GM06990 (cell line): ENCODE measurements at regions not wholly inside any gene's neighbourhood (a gene's known extent, or its start where the extent isn't known, plus 50 kb on each side); places are given as distances from the start of the nearest gene placed in this dataset.

Experiments used
- DNase-seq: peaks from one replicate; pipeline ENCODE4 v3.0.0-alpha.2; 2011; ENCODE audit not compliant: insufficient read length; ENCODE audit errors: extremely low read depth
- H3K27me3 ChIP-seq: replicated peaks from 2 replicates; pipeline ENCODE4 v1.6.0; 2011; ENCODE audit warnings: low read length; ENCODE audit not compliant: control insufficient read depth, insufficient read depth
- H3K36me3 ChIP-seq: 2 replicates; pipeline ENCODE4 v1.5.1; 2011; ENCODE audit warnings: low read length; ENCODE audit not compliant: control insufficient read depth, insufficient read depth
- H3K4me3 ChIP-seq: replicated peaks from 2 replicates; pipeline ENCODE4 v1.5.1; 2011; ENCODE audit warnings: low read depth, mild to moderate bottlenecking, control low read depth, low read length
- CTCF ChIP-seq: IDR thresholded peaks from 2 replicates; pipeline ENCODE4 v1.5.1; 2011; ENCODE audit warnings: low read length, control low read depth, mild to moderate bottlenecking, inconsistent platforms; ENCODE audit not compliant: insufficient read depth, poor library complexity, severe bottlenecking

GRCh38 chr10:78124167-78124566, 90.5 kb downstream of the RPS24 start:
- no peaks in the 10 kb centered on the region for H3K27me3 ChIP-seq
- DNase-seq = no peak
- no peaks in the 10 kb centered on the region for H3K36me3 ChIP-seq
- no peak overlapping the region for H3K4me3 ChIP-seq
- no peak for TF ChIP-seq CTCF

- no peaks in the 10 kb centered on the region for H3K27me3 ChIP-seq
- H3K36me3 ChIP-seq = no peaks in the 10 kb centered on the region
- no peak for TF ChIP-seq CTCF
- no peak for DNase-seq
- no peak overlapping the region for H3K4me3 ChIP-seq
These were observed 95.5 kb downstream of the RPS24 start for GRCh38 chr10:78129211-78129610.

- TF ChIP-seq CTCF = no peak
- DNase-seq = no peak
- H3K27me3 ChIP-seq = no peaks in the 10 kb centered on the region
These were observed 97.5 kb downstream of the RPS24 start for GRCh38 chr10:78130966-78131710.

GRCh38 chr10:78134773-78135306, 101.2 kb downstream of the RPS24 start:
- no peak for TF ChIP-seq CTCF
- H3K27me3 ChIP-seq = peaks cover 1% of the 10 kb centered on the region; the same call in 1 of the 2 replicates
- no peaks in the 10 kb centered on the region for H3K36me3 ChIP-seq
- no peak for DNase-seq
- no peak overlapping the region for H3K4me3 ChIP-seq

More at GRCh38 chr10:78130966-78131710, 97.5 kb downstream of the RPS24 start:
- Histone ChIP-seq H3K36me3 (no peaks in the 10 kb centered on the region), H3K4me3 (no peak overlapping the region)

- no peak overlapping the region for H3K4me3 ChIP-seq
- TF ChIP-seq CTCF = no peak
- DNase-seq = no peak
- peaks cover 1% of the 10 kb centered on the region; the same call in 1 of the 2 replicates for H3K27me3 ChIP-seq
- H3K36me3 ChIP-seq = no peaks in the 10 kb centered on the region
These were observed 103.5 kb downstream of the RPS24 start for GRCh38 chr10:78137147-78137546.
